HG03432 (cell line): ENCODE measurements at regions not wholly inside any gene's neighbourhood (a gene's known extent, or its start where the extent isn't known, plus 50 kb on each side); places are given as distances from the start of the nearest gene placed in this dataset.
"Not testable (repeated sequence)": the region's sequence is repeated elsewhere in the genome, so short reads cannot be mapped to it uniquely, and the experiment has no call there.

Source experiments
- ATAC-seq: cut with Tn5 transposase; IDR thresholded peaks from one replicate; pipeline ENCODE4 v1.9.1; 2021; ENCODE audit warnings: mild to moderate bottlenecking, moderate library complexity; ENCODE audit not compliant: unreplicated experiment

- no peak for ATAC-seq
These were observed 351.3 kb downstream of the NKX6-1 start for GRCh38 chr4:84147831-84148230.

- ATAC-seq: peak; percentile 79
These were observed 352.7 kb downstream of the NKX6-1 start for GRCh38 chr4:84146300-84146959.

GRCh38 chr4:84145176-84145575, 353.9 kb downstream of the NKX6-1 start:
- no peak for ATAC-seq

- ATAC-seq: not testable (repeated sequence)
These were observed 372.2 kb downstream of the NKX6-1 start for GRCh38 chr4:84126911-84127310.

- ATAC-seq: no peak
These were observed 372.9 kb downstream of the NKX6-1 start for GRCh38 chr4:84126061-84126787.

GRCh38 chr4:84110040-84110439, 389.1 kb downstream of the NKX6-1 start:
- no peak for ATAC-seq

- ATAC-seq: not testable (repeated sequence)
These were observed 397.2 kb downstream of the NKX6-1 start for GRCh38 chr4:84101653-84102625.

GRCh38 chr4:84100071-84100470, 399.0 kb downstream of the NKX6-1 start:
- ATAC-seq: no peak

GRCh38 chr4:84099599-84099998, 399.5 kb downstream of the NKX6-1 start:
- no peak for ATAC-seq

GRCh38 chr4:84091266-84091665, 407.8 kb downstream of the NKX6-1 start:
- no peak for ATAC-seq

- no peak for ATAC-seq
These were observed 409.2 kb downstream of the NKX6-1 start for GRCh38 chr4:84089652-84090437.

GRCh38 chr4:84085986-84086385, 413.1 kb downstream of the NKX6-1 start:
- ATAC-seq: no peak

- ATAC-seq: no peak
These were observed 428.8 kb downstream of the NKX6-1 start for GRCh38 chr4:84070289-84070688.

- ATAC-seq: no peak
These were observed 435.5 kb downstream of the NKX6-1 start for GRCh38 chr4:84063619-84064018.

GRCh38 chr4:84058201-84058600, 440.9 kb downstream of the NKX6-1 start:
- ATAC-seq: no peak

- ATAC-seq: no peak
These were observed 447.5 kb downstream of the NKX6-1 start for GRCh38 chr4:84051639-84052038.

GRCh38 chr4:84051089-84051488, 448.0 kb downstream of the NKX6-1 start:
- ATAC-seq: no peak

- no peak for ATAC-seq
These were observed 449.1 kb downstream of the NKX6-1 start for GRCh38 chr4:84050015-84050414.

- no peak for ATAC-seq
These were observed 452.5 kb downstream of the NKX6-1 start for GRCh38 chr4:84046551-84046950.

- ATAC-seq: no peak
These were observed 457.7 kb downstream of the NKX6-1 start for GRCh38 chr4:84041426-84041825.

GRCh38 chr4:84035568-84035967, 463.5 kb downstream of the NKX6-1 start:
- no peak for ATAC-seq
